Spleen (tissue), 11 donors: ENCODE measurements at regions not wholly inside any gene's neighbourhood (a gene's known extent, or its start where the extent isn't known, plus 50 kb on each side); places are given as distances from the start of the nearest gene placed in this dataset.

Experiments used
- DNase-seq: peaks from one replicate; pipeline ENCODE4 v3.0.0-alpha.2; 2020
- H3K27ac ChIP-seq, 8 donors: fragments of 200-600 bp; sonication (generic) in 7 of 8; 1 replicate in 4 of 8; 2 replicates in 4 of 8; pipeline versions ENCODE4 v1.5.0 to v1.8.0; 2016 to 2021; ENCODE audit warnings: inconsistent platforms in 4 of 8, mild to moderate bottlenecking in 4 of 8, moderate library complexity in 1 of 8
- H3K27me3 ChIP-seq, 7 donors: fragments of 200-600 bp; sonication (generic) in 6 of 7; replicated peaks in 1 of 7; 1 replicate in 4 of 7; 2 replicates in 3 of 7; pipeline versions ENCODE4 v1.5.0 to v1.8.0; 2016 to 2021; ENCODE audit warnings: inconsistent platforms in 3 of 7, mild to moderate bottlenecking in 1 of 7
- H3K36me3 ChIP-seq, 6 donors: fragments of 200-600 bp; sonication (generic) in 5 of 6; 1 replicate in 4 of 6; 2 replicates in 2 of 6; pipeline versions ENCODE4 v1.5.0 to v1.8.0; 2016 to 2021; ENCODE audit warnings: inconsistent platforms in 2 of 6
- H3K4me1 ChIP-seq, 6 donors: fragments of 200-600 bp; sonication (generic) in 5 of 6; 1 replicate in 3 of 6; 2 replicates in 3 of 6; pipeline versions ENCODE4 v1.5.0 to v1.8.0; 2016 to 2021; ENCODE audit warnings: inconsistent platforms in 3 of 6
- H3K4me3 ChIP-seq, 8 donors: fragments of 200-600 bp; sonication (generic) in 7 of 8; 1 replicate in 4 of 8; 2 replicates in 4 of 8; pipeline versions ENCODE4 v1.5.0 to v1.8.0; 2016 to 2021; ENCODE audit warnings: inconsistent platforms in 4 of 8, mild to moderate bottlenecking in 4 of 8, moderate library complexity in 2 of 8
- H3K9me3 ChIP-seq, 8 donors: fragments of 200-600 bp; sonication (generic) in 7 of 8; 1 replicate in 4 of 8; 2 replicates in 4 of 8; pipeline versions ENCODE4 v1.5.0 to v1.8.0; 2016 to 2021; ENCODE audit warnings: inconsistent platforms in 4 of 8
- POLR2A ChIP-seq, 3 donors: fragments of 450-650 bp; IDR thresholded peaks; one replicate each; pipeline ENCODE4 v1.5.1; 2017; ENCODE audit warnings: antibody characterized with exemption in 3 of 3, mild to moderate bottlenecking in 1 of 3
- POLR2AphosphoS5 ChIP-seq, 3 donors: sonication (generic); formaldehyde crosslinking; IDR thresholded peaks; one replicate each; pipeline ENCODE4 v1.5.1; 2017; ENCODE audit warnings: antibody characterized with exemption in 3 of 3
- WGBS, 5 donors: extraction: QIAGEN DNeasy Blood & Tissue Kit in 3 of 5; methylation state at CpG; one replicate each; pipeline versions ENCODE4 v1.1.5 to v1.1.7; 2013 to 2018; 5-methylcytosine and 5-hydroxymethylcytosine counted together
- intact Hi-C: fragments of 100-400 bp; cut with DNase I; formaldehyde crosslinking; loops from one replicate; pipeline ENCODE4 v1.15.0; 2023; ENCODE audit warnings: low total_unique reads
- TF ChIP-seq, protein P1 (sequence below), 11 experiments: fragments of 200-600 bp in 7 of 11; fragments of 450-650 bp in 4 of 11; sonication (generic) in 4 of 11; IDR thresholded peaks in 8 of 11; conservative IDR thresholded peaks in 3 of 11; 1 replicate in 7 of 11; 2 replicates in 4 of 11; pipeline versions ENCODE4 v1.4.0 to v1.8.0; 2016 to 2021; ENCODE audit warnings: antibody characterized with exemption in 11 of 11, inconsistent platforms in 4 of 11, mild to moderate bottlenecking in 1 of 11
- donor health status: healthy with polysubstance abuse.
- donor health status: DM: no; HTN: no; CAD: no; lungs with moderate emphysema.
- donor health status: DM: no; HTN: no; CAD: no.
- donor health status: Bipolar disorder and iron deficiency.
- donor health status: healthy.
- donor health status: DM: no; HTN: no; CAD: no.
- donor health status: DM: yes; HTN: yes; CAD: no.

DNA sequence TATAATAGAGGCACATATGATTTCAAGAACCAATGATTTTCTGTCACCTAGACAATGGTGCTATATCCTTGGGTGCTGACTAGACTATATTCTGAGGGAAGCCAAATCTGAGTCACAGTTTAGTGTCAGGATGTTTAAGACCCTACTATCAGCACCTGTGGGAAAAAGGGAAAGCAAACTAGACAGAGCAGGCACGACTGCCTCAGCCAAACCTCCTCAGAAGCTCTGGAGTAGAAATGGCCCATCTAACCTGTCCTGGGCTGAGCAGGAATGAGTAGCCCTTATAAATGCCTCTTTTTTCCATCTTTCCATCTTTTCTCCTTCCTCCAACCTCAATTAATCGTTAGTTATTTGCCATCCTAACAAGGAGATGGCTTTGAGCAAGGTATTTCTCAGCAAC, 80.4 kb upstream of the TECRL start:
- intact Hi-C loops, result no loop called here

DNA sequence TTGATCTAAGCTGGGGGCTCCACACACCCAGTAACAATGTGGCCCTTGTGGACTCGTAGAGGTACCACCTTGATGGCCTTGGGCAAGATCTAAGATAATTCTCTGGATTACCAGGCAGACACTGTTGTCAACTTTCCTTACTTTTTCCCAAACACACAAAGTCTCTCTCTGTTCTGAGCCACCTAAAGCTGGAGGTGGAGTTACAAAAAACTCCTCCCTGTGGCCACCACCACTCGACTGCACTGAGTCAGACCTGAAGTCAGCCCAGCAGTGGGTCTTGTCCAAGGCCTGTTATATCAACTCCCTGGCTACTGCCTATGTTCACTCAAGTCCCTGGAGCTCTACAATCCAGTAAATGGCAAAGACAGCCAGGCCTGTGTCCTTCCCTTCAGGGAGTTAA, 70.1 kb upstream of the TECRL start:
- intact Hi-C loops, result no loop called here
- H3K27me3 ChIP-seq, result no peaks in the 10 kb centered on the region
- no peak for DNase-seq
- no peak overlapping the region for H3K4me3 ChIP-seq
- no peaks in the 10 kb centered on the region for H3K4me1 ChIP-seq
- no peak overlapping the region for H3K27ac ChIP-seq
- no peaks in the 10 kb centered on the region for H3K36me3 ChIP-seq
- peaks cover 0 to 10% (median 0%) of the 10 kb centered on the region in 8 donors for H3K9me3 ChIP-seq
- TF ChIP-seq POLR2AphosphoS5 (IDR thresholded peaks at IDR 0.05) (no peak), POLR2A (IDR thresholded peaks at IDR 0.05) (no peak)
- TF ChIP-seq, protein P1, sequence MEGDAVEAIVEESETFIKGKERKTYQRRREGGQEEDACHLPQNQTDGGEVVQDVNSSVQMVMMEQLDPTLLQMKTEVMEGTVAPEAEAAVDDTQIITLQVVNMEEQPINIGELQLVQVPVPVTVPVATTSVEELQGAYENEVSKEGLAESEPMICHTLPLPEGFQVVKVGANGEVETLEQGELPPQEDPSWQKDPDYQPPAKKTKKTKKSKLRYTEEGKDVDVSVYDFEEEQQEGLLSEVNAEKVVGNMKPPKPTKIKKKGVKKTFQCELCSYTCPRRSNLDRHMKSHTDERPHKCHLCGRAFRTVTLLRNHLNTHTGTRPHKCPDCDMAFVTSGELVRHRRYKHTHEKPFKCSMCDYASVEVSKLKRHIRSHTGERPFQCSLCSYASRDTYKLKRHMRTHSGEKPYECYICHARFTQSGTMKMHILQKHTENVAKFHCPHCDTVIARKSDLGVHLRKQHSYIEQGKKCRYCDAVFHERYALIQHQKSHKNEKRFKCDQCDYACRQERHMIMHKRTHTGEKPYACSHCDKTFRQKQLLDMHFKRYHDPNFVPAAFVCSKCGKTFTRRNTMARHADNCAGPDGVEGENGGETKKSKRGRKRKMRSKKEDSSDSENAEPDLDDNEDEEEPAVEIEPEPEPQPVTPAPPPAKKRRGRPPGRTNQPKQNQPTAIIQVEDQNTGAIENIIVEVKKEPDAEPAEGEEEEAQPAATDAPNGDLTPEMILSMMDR (IDR thresholded peaks at IDR 0.05 in 8 of 11, conservative IDR thresholded peaks at IDR 0.05 in 3 of 11), result no peak
- 54 to 87% (median 62%) methylated on average over 2 of the region's 2 CpGs for WGBS, 5 donors

More for the DNA sequence above, 80.4 kb upstream of the TECRL start:
- H3K27ac ChIP-seq, result no peak overlapping the region
- no peaks in the 10 kb centered on the region for H3K36me3 ChIP-seq
- H3K4me1 ChIP-seq, result no peaks in the 10 kb centered on the region
- no peak for TF ChIP-seq POLR2A (IDR thresholded peaks at IDR 0.05)
- TF ChIP-seq, protein P1 (IDR thresholded peaks at IDR 0.05 in 8 of 11, conservative IDR thresholded peaks at IDR 0.05 in 3 of 11), result no peak
- TF ChIP-seq POLR2AphosphoS5 (IDR thresholded peaks at IDR 0.05), result no peak
- DNase-seq, result no peak
- WGBS, 5 donors, result 36 to 58% (median 41%) methylated on average over 2 of the region's 2 CpGs
- H3K27me3 ChIP-seq, result no peaks in the 10 kb centered on the region
- H3K4me3 ChIP-seq, result no peak overlapping the region
- H3K9me3 ChIP-seq, result peaks cover 0 to 3% (median 0%) of the 10 kb centered on the region in 8 donors

DNA sequence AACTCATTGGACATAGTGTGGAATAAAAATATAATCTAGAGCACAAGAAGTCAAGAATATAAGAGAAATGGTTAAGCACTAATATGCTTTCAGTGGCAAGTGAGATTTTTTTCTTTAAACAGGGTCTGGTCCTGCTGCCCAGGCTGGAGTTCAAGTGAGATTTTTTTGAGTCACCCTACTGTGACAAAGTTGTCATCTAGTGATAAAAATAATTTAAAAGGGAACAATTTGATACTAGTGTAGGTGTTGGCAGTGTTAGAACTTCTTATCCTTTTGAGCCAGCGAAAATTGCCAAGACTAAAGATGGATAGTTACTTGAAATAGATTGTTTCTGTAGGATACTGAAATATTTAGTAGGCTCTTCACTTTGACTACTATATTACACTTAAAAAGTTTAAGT, 67.9 kb upstream of the TECRL start:
- no peaks in the 10 kb centered on the region for H3K27me3 ChIP-seq
- no peaks in the 10 kb centered on the region for H3K4me1 ChIP-seq
- 74 to 89% (median 79%) methylated on average over 1 of the region's 1 CpG for WGBS, 5 donors
- no peak overlapping the region for H3K27ac ChIP-seq
- peaks cover 0 to 10% (median 0%) of the 10 kb centered on the region in 8 donors for H3K9me3 ChIP-seq
- H3K4me3 ChIP-seq, result no peak overlapping the region
- no peaks in the 10 kb centered on the region for H3K36me3 ChIP-seq
- TF ChIP-seq POLR2AphosphoS5 (IDR thresholded peaks at IDR 0.05) (no peak), POLR2A (IDR thresholded peaks at IDR 0.05) (no peak)
- TF ChIP-seq, protein P1 (IDR thresholded peaks at IDR 0.05 in 8 of 11, conservative IDR thresholded peaks at IDR 0.05 in 3 of 11), result no peak
- no peak for DNase-seq
- intact Hi-C loops, result no loop called here

DNA sequence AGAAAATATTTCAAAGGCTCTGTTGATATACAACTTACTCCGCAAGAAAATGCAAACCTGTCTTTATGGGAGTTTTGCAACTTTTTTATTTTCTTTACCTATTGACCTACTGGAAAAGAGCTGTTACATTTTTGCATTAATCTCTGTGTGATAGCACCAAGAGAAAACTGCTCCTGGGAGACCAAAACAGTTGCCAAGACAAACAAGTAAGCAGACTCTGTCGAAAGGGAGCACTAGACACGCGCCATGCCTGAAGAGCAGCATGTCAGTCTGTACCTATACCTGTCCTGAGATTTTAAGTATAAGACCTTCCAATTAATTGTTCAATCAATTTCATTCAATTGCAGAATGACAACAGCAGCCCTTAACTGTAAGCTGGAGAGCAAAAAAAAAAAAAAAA, 56.0 kb upstream of the TECRL start:
- Histone ChIP-seq H3K27me3 (no peaks in the 10 kb centered on the region), H3K9me3 (no peaks in the 10 kb centered on the region), H3K4me1 (no peaks in the 10 kb centered on the region), H3K36me3 (no peaks in the 10 kb centered on the region), H3K4me3 (no peak overlapping the region), H3K27ac (no peak overlapping the region)
- TF ChIP-seq, protein P1 (IDR thresholded peaks at IDR 0.05 in 8 of 11, conservative IDR thresholded peaks at IDR 0.05 in 3 of 11), result no peak
- no peak for DNase-seq
- intact Hi-C loops, result no loop called here
- 78 to 91% (median 86%) methylated on average over 4 of the region's 4 CpGs for WGBS, 5 donors
